ENCODE measurements at regions not wholly inside any gene's neighbourhood (a gene's known extent, or its start where the extent isn't known, plus 50 kb on each side); places are given as distances from the start of the nearest gene placed in this dataset.

GRCh38 chrX:42123369-42123768, 200.0 kb upstream of the CASK start:
- TF ChIP-seq CTCF (IDR thresholded peaks at IDR 0.05; ENCODE audit: insufficient read depth, low read depth, low read length) (no peak), EZH2 (IDR thresholded peaks at IDR 0.05; ENCODE audit: insufficient read depth, low read length) (no peak)
